Endothelial cell of umbilical vein (primary cell): ENCODE measurements at regions not wholly inside any gene's neighbourhood (a gene's known extent, or its start where the extent isn't known, plus 50 kb on each side); places are given as distances from the start of the nearest gene placed in this dataset.

ENCODE experiments used
- BruUV-seq: library from RNA; stranded (reverse); fragments of 400-500 nt; replicated peaks from 2 replicates; lab custom pipeline; 2021; lab: Mats Ljungman, UMichigan
- CTCF ChIA-PET: fragments of 300-600, 350-600 bp; sonication (Branson Sonifier 250); formaldehyde crosslinking; loops from one replicate; lab custom pipeline; 2021; ENCODE audit warnings: antibody characterized with exemption, inconsistent platforms; lab: Charles Lee
- POLR2A ChIA-PET: fragments of 300-600, 350-600 bp; sonication (Branson Sonifier 250); formaldehyde crosslinking; loops from one replicate; lab custom pipeline; 2021; ENCODE audit warnings: antibody characterized with exemption, inconsistent platforms; lab: Charles Lee
- DNase-seq: peaks from one replicate; pipeline ENCODE4 v3.0.0-alpha.2; 2011; ENCODE audit warnings: low read depth, low spot score
- FAIRE-seq: peaks from 2 replicates; lab custom pipeline; 2011; peaks lifted over from hg19 to GRCh38; lab: Jason Lieb, UNC
- H2AFZ ChIP-seq: 2 replicates; pipeline ENCODE4 v1.6.0; 2012; ENCODE audit warnings: low read depth, low read length, control low read depth, inconsistent platforms
- H3K27ac ChIP-seq: 2 replicates; pipeline ENCODE4 v1.5.1; 2011; ENCODE audit warnings: low read depth, mild to moderate bottlenecking, control low read depth, low read length, moderate library complexity; ENCODE audit not compliant: insufficient read depth
- H3K27me3 ChIP-seq, 2 experiments: 2 replicates each; pipeline versions ENCODE4 v1.6.0 to v1.6.1; 2011; ENCODE audit warnings: low read length in 2 of 2, mixed read lengths in 1 of 2; ENCODE audit not compliant: control insufficient read depth in 2 of 2, insufficient read depth in 2 of 2
- H3K36me3 ChIP-seq, 2 experiments: 2 replicates in 1 of 2; 3 replicates in 1 of 2; pipeline ENCODE4 v1.5.1; 2011; ENCODE audit warnings: low read length in 2 of 2, mild to moderate bottlenecking in 1 of 2, moderate library complexity in 1 of 2; ENCODE audit not compliant: control insufficient read depth in 2 of 2, insufficient read depth in 2 of 2; ENCODE audit errors: extremely low read depth in 1 of 2
- H3K4me1 ChIP-seq: 3 replicates; pipeline ENCODE4 v1.5.1; 2011; ENCODE audit warnings: mild to moderate bottlenecking, low read length; ENCODE audit not compliant: control insufficient read depth, insufficient read depth; ENCODE audit errors: extremely low read depth
- H3K4me2 ChIP-seq: 2 replicates; pipeline ENCODE4 v1.6.1; 2011; ENCODE audit warnings: low read length, control low read depth, mixed read lengths; ENCODE audit not compliant: insufficient read depth
- H3K4me3 ChIP-seq, 3 experiments: fragments of 200-600 bp in 1 of 3; sonication (generic), shearing (Covaris generic) in 1 of 3; replicated peaks in 1 of 3; 2 replicates each; pipeline ENCODE4 v1.5.1; 2011 to 2016; ENCODE audit warnings: control low read depth in 3 of 3, low read length in 3 of 3, mild to moderate bottlenecking in 2 of 3, inconsistent platforms in 1 of 3, low read depth in 1 of 3, moderate library complexity in 1 of 3; ENCODE audit not compliant: insufficient read depth in 1 of 3
- H3K79me2 ChIP-seq: 2 replicates; pipeline ENCODE4 v1.6.0; 2012; ENCODE audit warnings: low read length, inconsistent platforms; ENCODE audit not compliant: control insufficient read depth, insufficient read depth
- H3K9ac ChIP-seq: replicated peaks from 2 replicates; pipeline ENCODE3; 2011; ENCODE audit warnings: low read length, control low read depth; ENCODE audit not compliant: insufficient read depth; ENCODE audit errors: extremely low read depth
- H3K9me1 ChIP-seq: replicated peaks from 3 replicates; pipeline ENCODE4 v1.6.0; 2011; ENCODE audit warnings: mild to moderate bottlenecking, low read length; ENCODE audit not compliant: control insufficient read depth, insufficient read depth; ENCODE audit errors: extremely low read depth
- H3K9me3 ChIP-seq: replicated peaks from 2 replicates; pipeline ENCODE4 v1.5.1; 2012; ENCODE audit warnings: low read length, inconsistent platforms; ENCODE audit not compliant: control insufficient read depth, insufficient read depth
- H4K20me1 ChIP-seq: replicated peaks from 2 replicates; pipeline ENCODE3; 2011; ENCODE audit warnings: mild to moderate bottlenecking, low read length; ENCODE audit not compliant: control insufficient read depth, insufficient read depth; ENCODE audit errors: extremely low read depth
- EZH2 ChIP-seq: IDR thresholded peaks from 2 replicates; pipeline ENCODE4 v1.6.1; 2012; ENCODE audit warnings: borderline replicate concordance, low read depth, mild to moderate bottlenecking, moderate library complexity, low read length, inconsistent platforms; ENCODE audit not compliant: severe bottlenecking
- FOS ChIP-seq: IDR thresholded peaks from 2 replicates; pipeline ENCODE4 v1.6.1; 2011; ENCODE audit warnings: mild to moderate bottlenecking, low read length, moderate library complexity, borderline replicate concordance; ENCODE audit not compliant: insufficient read depth
- GATA2 ChIP-seq: IDR thresholded peaks from 2 replicates; pipeline ENCODE4 v1.7.0; 2011; ENCODE audit warnings: low read depth, mild to moderate bottlenecking, moderate library complexity, mixed read lengths, low read length; ENCODE audit not compliant: insufficient read length, insufficient read depth
- JUN ChIP-seq: IDR thresholded peaks from 2 replicates; pipeline ENCODE4 v1.6.1; 2011; ENCODE audit warnings: borderline replicate concordance, low read depth; ENCODE audit not compliant: insufficient read length, insufficient read depth
- MYC ChIP-seq: IDR thresholded peaks from one replicate; pipeline ENCODE4 v1.6.1; 2011; ENCODE audit warnings: mild to moderate bottlenecking, low read depth, low read length
- POLR2AphosphoS5 ChIP-seq: IDR thresholded peaks from 2 replicates; pipeline ENCODE4 v1.6.1; 2012; ENCODE audit warnings: low read depth, mild to moderate bottlenecking, control low read depth, low read length, moderate library complexity; ENCODE audit not compliant: insufficient read depth
- dilution Hi-C: fragments of 300-500 bp; cut with MboI; formaldehyde crosslinking; loops from one replicate; pipeline ENCODE4 v1.15.0; 2019; ENCODE audit warnings: low sequenced_read_pairs; ENCODE audit not compliant: extremely low pct_ligation_motif_present
- intact Hi-C: fragments of 100-400 bp; cut with micrococcal nuclease; formaldehyde crosslinking; loops from one replicate; pipeline ENCODE4 v1.10.0; 2022
- TF ChIP-seq, protein P1 (sequence below): IDR thresholded peaks from 2 replicates; pipeline ENCODE4 v1.6.1; 2011; ENCODE audit not compliant: insufficient read depth, insufficient read length
- TF ChIP-seq, protein P2 (sequence below), 2 donors: IDR thresholded peaks; 1 replicate in 1 of 2; 2 replicates in 1 of 2; pipeline ENCODE4 v1.5.1; 2011; ENCODE audit warnings: low read length in 2 of 2, mild to moderate bottlenecking in 2 of 2, moderate library complexity in 2 of 2, control low read depth in 1 of 2, inconsistent platforms in 1 of 2, low read depth in 1 of 2; ENCODE audit not compliant: insufficient read depth in 1 of 2; ENCODE audit errors: extremely low read depth in 1 of 2

GRCh38 chr22:26918226-26918625, 260.8 kb downstream of the MIAT start:
- H3K4me3 ChIP-seq: no peak overlapping the region
- H4K20me1 ChIP-seq: no peaks in the 10 kb centered on the region
- ChIA-PET CTCF (interaction anchor here (0.6 kb wide), 1 partner anchor 35 kb away, joined by 3 read pairs; no protein-coding TSS in a partner anchor), POLR2A (no interaction called here)
- dilution Hi-C loops: no loop called here
- no TSS peak for BruUV-seq
- no peaks in the 10 kb centered on the region for H3K4me1 ChIP-seq
- H3K36me3 ChIP-seq: no peaks in the 10 kb centered on the region
- FAIRE-seq (peak; percentile 52), DNase-seq (no peak)
- H3K9me3 ChIP-seq: no peaks in the 10 kb centered on the region
- TF ChIP-seq, protein P1, sequence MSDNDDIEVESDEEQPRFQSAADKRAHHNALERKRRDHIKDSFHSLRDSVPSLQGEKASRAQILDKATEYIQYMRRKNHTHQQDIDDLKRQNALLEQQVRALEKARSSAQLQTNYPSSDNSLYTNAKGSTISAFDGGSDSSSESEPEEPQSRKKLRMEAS: no peak
- no peak for TF ChIP-seq EZH2
- TF ChIP-seq JUN: no peak
- TF ChIP-seq, protein P2, sequence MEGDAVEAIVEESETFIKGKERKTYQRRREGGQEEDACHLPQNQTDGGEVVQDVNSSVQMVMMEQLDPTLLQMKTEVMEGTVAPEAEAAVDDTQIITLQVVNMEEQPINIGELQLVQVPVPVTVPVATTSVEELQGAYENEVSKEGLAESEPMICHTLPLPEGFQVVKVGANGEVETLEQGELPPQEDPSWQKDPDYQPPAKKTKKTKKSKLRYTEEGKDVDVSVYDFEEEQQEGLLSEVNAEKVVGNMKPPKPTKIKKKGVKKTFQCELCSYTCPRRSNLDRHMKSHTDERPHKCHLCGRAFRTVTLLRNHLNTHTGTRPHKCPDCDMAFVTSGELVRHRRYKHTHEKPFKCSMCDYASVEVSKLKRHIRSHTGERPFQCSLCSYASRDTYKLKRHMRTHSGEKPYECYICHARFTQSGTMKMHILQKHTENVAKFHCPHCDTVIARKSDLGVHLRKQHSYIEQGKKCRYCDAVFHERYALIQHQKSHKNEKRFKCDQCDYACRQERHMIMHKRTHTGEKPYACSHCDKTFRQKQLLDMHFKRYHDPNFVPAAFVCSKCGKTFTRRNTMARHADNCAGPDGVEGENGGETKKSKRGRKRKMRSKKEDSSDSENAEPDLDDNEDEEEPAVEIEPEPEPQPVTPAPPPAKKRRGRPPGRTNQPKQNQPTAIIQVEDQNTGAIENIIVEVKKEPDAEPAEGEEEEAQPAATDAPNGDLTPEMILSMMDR (IDR thresholded peaks at IDR 0.05; ENCODE audit: extremely low read depth in 1 of 2, insufficient read depth in 1 of 2, low read depth in 1 of 2, low read length in 2 of 2): no peak
- no peak for TF ChIP-seq POLR2AphosphoS5
- TF ChIP-seq FOS: no peak
- TF ChIP-seq MYC: no peak
- TF ChIP-seq GATA2: no peak
- no peaks in the 10 kb centered on the region for H3K79me2 ChIP-seq
- H3K4me2 ChIP-seq: no peak overlapping the region
- H3K9ac ChIP-seq: no peak overlapping the region
- H3K27ac ChIP-seq: no peak overlapping the region
- intact Hi-C loops: no loop called here
- no peak overlapping the region for H2AFZ ChIP-seq
- H3K27me3 ChIP-seq: peaks cover 0 to 3% of the 10 kb centered on the region in 2 experiments
- no peaks in the 10 kb centered on the region for H3K9me1 ChIP-seq
